Subcutaneous abdominal adipose tissue (tissue), 5 donors: ENCODE measurements at regions not wholly inside any gene's neighbourhood (a gene's known extent, or its start where the extent isn't known, plus 50 kb on each side); places are given as distances from the start of the nearest gene placed in this dataset.

Experiments used
- H3K27ac ChIP-seq: one replicate; pipeline ENCODE4 v1.7.0; 2013; ENCODE audit warnings: low read depth, mild to moderate bottlenecking, inconsistent platforms, low read length, moderate library complexity
- H3K27me3 ChIP-seq, 5 donors: one replicate each; pipeline ENCODE4 v1.7.0; 2013; ENCODE audit warnings: low read length in 5 of 5, inconsistent platforms in 1 of 5; ENCODE audit not compliant: control insufficient read depth in 5 of 5, insufficient read depth in 4 of 5
- H3K36me3 ChIP-seq, 5 donors: one replicate each; pipeline ENCODE4 v1.7.0; 2013; ENCODE audit warnings: low read length in 5 of 5; ENCODE audit not compliant: control insufficient read depth in 5 of 5, insufficient read depth in 5 of 5
- H3K4me1 ChIP-seq, 5 donors: one replicate each; pipeline ENCODE4 v1.7.0; 2013; ENCODE audit warnings: low read length in 5 of 5, mild to moderate bottlenecking in 3 of 5, moderate library complexity in 1 of 5; ENCODE audit not compliant: control insufficient read depth in 5 of 5, insufficient read depth in 5 of 5
- H3K4me3 ChIP-seq, 5 donors: one replicate each; pipeline ENCODE4 v1.7.0; 2013; ENCODE audit warnings: low read length in 5 of 5, low read depth in 1 of 5
- H3K9ac ChIP-seq, 5 donors: one replicate each; pipeline ENCODE4 v1.7.0; 2013; ENCODE audit warnings: low read length in 5 of 5, mild to moderate bottlenecking in 4 of 5, moderate library complexity in 3 of 5
- H3K9me3 ChIP-seq, 5 donors: one replicate each; pipeline ENCODE4 v1.7.0; 2013; ENCODE audit warnings: low read length in 5 of 5; ENCODE audit not compliant: control insufficient read depth in 5 of 5
- donor health status: healthy.
- donor health status: healthy.
- donor health status: healthy.
- donor health status: healthy.
- donor health status: healthy.

- no peaks in the 10 kb centered on the region for H3K9me3 ChIP-seq
- no peaks in the 10 kb centered on the region for H3K36me3 ChIP-seq
- no peak overlapping the region for H3K9ac ChIP-seq
- H3K27me3 ChIP-seq, result no peaks in the 10 kb centered on the region
- H3K4me3 ChIP-seq, result no peak overlapping the region
- H3K27ac ChIP-seq, result no peak overlapping the region
- H3K4me1 ChIP-seq, result peaks cover 0 to 18% (median 8%) of the 10 kb centered on the region in 5 donors
Observed at GRCh38 chr7:12741951-12742575, 54.6 kb downstream of the ARL4A start.

- Histone ChIP-seq H3K9me3 (no peaks in the 10 kb centered on the region), H3K9ac (no peak overlapping the region), H3K27ac (no peak overlapping the region), H3K27me3 (no peaks in the 10 kb centered on the region), H3K4me3 (no peak overlapping the region), H3K4me1 (no peaks in the 10 kb centered on the region), H3K36me3 (no peaks in the 10 kb centered on the region)
Observed at GRCh38 chr7:12746211-12746610, 58.8 kb downstream of the ARL4A start.

DNA sequence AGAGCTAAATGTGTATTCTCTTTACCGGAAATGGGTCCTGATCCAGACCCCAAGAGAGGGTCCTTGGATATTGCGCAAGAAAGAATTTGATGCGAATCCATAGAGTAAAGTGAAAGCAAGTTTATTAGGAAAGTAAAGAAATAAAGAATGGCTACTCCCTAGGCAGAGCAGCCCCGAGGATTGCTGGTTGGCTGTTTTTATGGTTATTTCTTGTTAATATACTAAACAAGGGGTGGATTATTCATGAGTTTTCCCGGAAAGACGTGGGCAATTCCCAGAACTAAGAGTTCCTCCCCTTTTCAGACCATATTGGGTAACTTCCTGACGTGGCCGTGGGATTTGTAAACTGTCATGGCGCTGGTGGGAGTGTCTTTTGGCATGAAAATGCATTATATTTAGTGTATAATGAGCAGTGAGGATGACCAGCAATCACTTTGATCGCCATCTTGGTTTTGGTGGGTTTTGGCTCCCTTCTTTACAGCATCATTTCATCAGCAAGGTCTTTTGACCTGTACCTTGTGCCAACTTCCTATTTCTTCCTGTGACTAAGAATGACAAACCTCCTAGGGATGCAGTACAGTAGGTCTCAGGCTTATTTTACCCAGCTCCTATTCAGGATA is 60.4 kb downstream of the ARL4A start:
- no peaks in the 10 kb centered on the region for H3K9me3 ChIP-seq
- no peak overlapping the region for H3K27ac ChIP-seq
- no peaks in the 10 kb centered on the region for H3K4me1 ChIP-seq
- no peak overlapping the region for H3K4me3 ChIP-seq
- no peaks in the 10 kb centered on the region for H3K27me3 ChIP-seq
- no peaks in the 10 kb centered on the region for H3K36me3 ChIP-seq
- H3K9ac ChIP-seq, result no peak overlapping the region

DNA sequence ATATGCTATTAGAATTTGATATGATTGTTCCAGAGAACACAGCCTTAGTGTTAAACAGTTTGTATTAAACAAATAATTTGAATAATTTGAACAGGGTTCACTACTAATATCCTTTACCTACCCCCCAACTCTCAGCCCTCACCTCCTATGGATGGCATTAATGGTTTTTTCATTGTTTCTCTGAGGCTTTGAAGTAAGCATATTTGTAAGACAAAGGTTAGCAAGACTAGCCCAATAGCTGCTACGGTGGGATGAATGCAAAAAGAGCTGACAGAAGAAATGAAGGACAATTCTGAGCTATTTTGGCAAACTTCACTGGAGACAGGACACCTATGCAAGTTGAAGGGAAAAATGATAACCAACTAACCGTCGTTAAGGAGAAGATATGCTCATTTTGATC is 61.6 kb downstream of the ARL4A start:
- Histone ChIP-seq H3K27ac (no peak overlapping the region), H3K4me3 (no peak overlapping the region), H3K9ac (no peak overlapping the region), H3K36me3 (no peaks in the 10 kb centered on the region), H3K9me3 (no peaks in the 10 kb centered on the region), H3K27me3 (no peaks in the 10 kb centered on the region), H3K4me1 (no peaks in the 10 kb centered on the region)

DNA sequence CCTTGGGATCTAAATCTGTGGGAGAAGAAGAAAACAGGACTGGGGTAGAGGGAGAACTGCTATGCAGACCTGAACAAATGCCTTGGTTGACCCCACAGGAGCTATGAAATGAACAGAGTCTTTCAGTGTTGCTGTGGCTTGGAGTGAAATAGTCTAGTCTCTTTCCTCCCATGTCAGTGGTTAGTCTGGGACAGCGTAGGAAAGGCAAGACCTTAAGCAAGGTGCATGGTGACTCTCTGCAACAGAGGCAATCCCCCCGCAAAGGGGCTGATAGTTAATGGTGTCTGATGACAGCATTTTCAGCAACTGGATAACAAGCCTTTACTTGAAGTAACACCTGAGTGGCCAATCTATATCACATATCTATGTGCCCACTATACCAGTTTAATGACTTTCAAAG is 62.3 kb downstream of the ARL4A start:
- H3K4me3 ChIP-seq, result no peak overlapping the region
- H3K9me3 ChIP-seq, result no peaks in the 10 kb centered on the region
- no peaks in the 10 kb centered on the region for H3K4me1 ChIP-seq
- H3K27ac ChIP-seq, result no peak overlapping the region
- H3K27me3 ChIP-seq, result no peaks in the 10 kb centered on the region
- H3K9ac ChIP-seq, result no peak overlapping the region
- no peaks in the 10 kb centered on the region for H3K36me3 ChIP-seq

DNA sequence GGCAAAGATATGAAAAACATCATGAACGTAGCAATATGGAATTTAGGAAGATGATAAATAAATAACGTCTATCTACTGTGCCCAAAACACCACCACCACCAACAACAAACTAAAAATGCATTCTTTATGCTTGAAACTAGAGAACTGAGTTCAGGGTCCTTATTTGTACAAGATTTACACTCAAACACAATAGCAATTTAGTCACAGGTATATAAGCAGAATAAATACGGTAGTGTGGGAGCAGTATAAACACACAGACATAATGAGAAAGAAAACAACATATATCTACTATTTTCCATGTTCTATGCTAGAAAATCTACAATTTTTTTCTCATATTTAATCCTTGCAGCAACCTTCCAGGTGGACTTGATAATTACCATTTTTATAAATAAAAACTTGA is 64.3 kb downstream of the ARL4A start:
- no peaks in the 10 kb centered on the region for H3K27me3 ChIP-seq
- no peak overlapping the region for H3K4me3 ChIP-seq
- H3K27ac ChIP-seq, result no peak overlapping the region
- no peak overlapping the region for H3K9ac ChIP-seq
- no peaks in the 10 kb centered on the region for H3K36me3 ChIP-seq
- no peaks in the 10 kb centered on the region for H3K9me3 ChIP-seq
- no peaks in the 10 kb centered on the region for H3K4me1 ChIP-seq

GRCh38 chr7:12754179-12754578 is 66.7 kb downstream of the ARL4A start:
- no peak overlapping the region for H3K4me3 ChIP-seq
- peak overlapping the region in 1 of 5 donors; percentile 2 for H3K9ac ChIP-seq
- H3K36me3 ChIP-seq, result no peaks in the 10 kb centered on the region
- H3K9me3 ChIP-seq, result no peaks in the 10 kb centered on the region
- no peaks in the 10 kb centered on the region for H3K27me3 ChIP-seq
- no peak overlapping the region for H3K27ac ChIP-seq
- peaks cover 0 to 5% (median 4%) of the 10 kb centered on the region in 5 donors for H3K4me1 ChIP-seq

GRCh38 chr7:12756821-12757220 is 69.4 kb downstream of the ARL4A start:
- no peak overlapping the region for H3K9ac ChIP-seq
- H3K27me3 ChIP-seq, result no peaks in the 10 kb centered on the region
- no peaks in the 10 kb centered on the region for H3K9me3 ChIP-seq
- no peaks in the 10 kb centered on the region for H3K36me3 ChIP-seq
- H3K4me1 ChIP-seq, result peaks cover 0 to 5% (median 4%) of the 10 kb centered on the region in 5 donors
- no peak overlapping the region for H3K27ac ChIP-seq
- no peak overlapping the region for H3K4me3 ChIP-seq

DNA sequence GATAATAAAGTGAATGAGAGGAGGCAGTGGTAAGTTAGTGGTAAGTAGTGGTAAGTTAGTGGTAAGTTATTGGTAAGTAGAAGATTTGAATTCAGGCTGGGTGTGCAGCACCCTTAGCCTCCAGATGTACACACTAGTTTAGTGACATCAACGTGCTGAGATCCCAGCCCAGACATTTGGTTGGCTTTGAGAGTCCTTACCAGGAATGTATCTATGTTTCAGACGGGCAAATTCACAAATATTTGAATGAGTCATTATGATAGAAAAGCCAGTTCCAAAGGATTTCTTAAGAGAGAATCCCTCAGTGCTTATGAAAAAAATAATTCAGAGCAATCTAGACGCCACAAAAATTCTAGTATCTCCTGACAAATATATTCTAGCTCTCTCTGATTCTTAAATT is 70.0 kb downstream of the ARL4A start:
- H3K27ac ChIP-seq, result peak overlapping the region; percentile 33
- no peaks in the 10 kb centered on the region for H3K9me3 ChIP-seq
- H3K27me3 ChIP-seq, result no peaks in the 10 kb centered on the region
- H3K4me3 ChIP-seq, result no peak overlapping the region
- no peaks in the 10 kb centered on the region for H3K36me3 ChIP-seq
- H3K9ac ChIP-seq, result peak overlapping the region in 1 of 5 donors; percentile 66
- H3K4me1 ChIP-seq, result peaks cover 0 to 5% (median 4%) of the 10 kb centered on the region in 5 donors

GRCh38 chr7:12759151-12759550 is 71.7 kb downstream of the ARL4A start:
- no peak overlapping the region for H3K9ac ChIP-seq
- no peaks in the 10 kb centered on the region for H3K36me3 ChIP-seq
- no peak overlapping the region for H3K4me3 ChIP-seq
- peaks cover 0 to 5% (median 4%) of the 10 kb centered on the region in 5 donors for H3K4me1 ChIP-seq
- no peaks in the 10 kb centered on the region for H3K27me3 ChIP-seq
- H3K27ac ChIP-seq, result no peak overlapping the region
- no peaks in the 10 kb centered on the region for H3K9me3 ChIP-seq
